T47D (cell line): ENCODE measurements at regions not wholly inside any gene's neighbourhood (a gene's known extent, or its start where the extent isn't known, plus 50 kb on each side); places are given as distances from the start of the nearest gene placed in this dataset.

Source experiments
- DNase-seq, 2 experiments: peaks; one replicate each; pipeline versions ENCODE4 v3.0.0 to v3.0.0-alpha.2; 2011 to 2012; ENCODE audit warnings: low read depth in 1 of 2, low spot score in 1 of 2
- JUND ChIP-seq: IDR thresholded peaks from 2 replicates; pipeline ENCODE4 v1.6.1; 2012; ENCODE audit warnings: low read depth
- in situ Hi-C: cut with HindIII; loops from 2 replicates; pipeline ENCODE4 v1.10.0; 2016; ENCODE audit warnings: low sequenced_read_pairs, low pct_unique_long_range_greater_than_20kb

DNA sequence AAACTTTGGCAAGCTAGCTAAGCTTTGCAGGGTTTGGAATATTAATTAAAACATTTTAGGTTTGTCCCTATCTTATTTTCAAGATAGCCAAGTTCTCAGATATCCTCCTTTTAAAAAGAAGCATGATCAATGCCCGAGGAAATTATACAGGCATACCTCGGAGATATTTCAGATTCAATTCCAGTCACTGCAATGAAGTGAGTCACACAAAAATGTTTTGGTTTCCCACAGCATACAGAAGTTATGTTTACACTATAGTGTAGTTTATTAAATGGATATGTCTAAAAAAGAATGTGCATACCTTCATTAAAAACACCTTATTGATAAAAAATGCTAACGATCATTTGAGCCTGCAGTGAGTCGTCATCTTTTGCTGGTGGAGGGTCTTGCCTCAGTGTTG is 382.9 kb upstream of the NPVF start:
- no peak for DNase-seq
- in situ Hi-C loops = no loop called here
- TF ChIP-seq JUND = no peak

GRCh38 chr7:25613912-25614311 is 385.6 kb upstream of the NPVF start:
- no peak for DNase-seq
- in situ Hi-C loops = no loop called here
- no peak for TF ChIP-seq JUND

- no peak for DNase-seq
- TF ChIP-seq JUND = no peak
- in situ Hi-C loops = no loop called here
Measured at GRCh38 chr7:25614415-25614814, 386.1 kb upstream of the NPVF start.

DNA sequence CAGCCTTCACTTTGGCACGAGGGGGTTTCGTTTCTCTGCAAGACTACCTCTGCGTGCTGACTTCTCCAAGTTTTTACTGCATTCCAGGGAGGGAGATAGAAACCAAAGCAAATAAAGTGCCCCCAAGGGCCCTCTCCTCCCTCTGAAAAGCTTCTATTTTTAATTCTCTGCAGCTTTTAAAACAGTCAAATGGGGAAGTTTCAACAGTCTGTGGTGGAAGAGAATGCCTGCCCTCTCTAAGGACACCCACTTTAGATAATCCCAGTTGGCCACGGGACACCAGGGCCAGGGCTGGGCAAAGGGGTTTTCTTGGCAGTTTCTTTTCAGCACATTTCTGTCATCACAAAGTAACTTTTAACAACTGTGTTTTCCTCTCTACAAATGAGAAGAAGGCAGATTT is 386.7 kb upstream of the NPVF start:
- DNase-seq = no peak
- in situ Hi-C loops = no loop called here
- no peak for TF ChIP-seq JUND

GRCh38 chr7:25615593-25615992 is 387.3 kb upstream of the NPVF start:
- DNase-seq = no peak
- in situ Hi-C loops = no loop called here
- TF ChIP-seq JUND = no peak

GRCh38 chr7:25617214-25617613 is 388.9 kb upstream of the NPVF start:
- no peak for DNase-seq
- in situ Hi-C loops = no loop called here
- TF ChIP-seq JUND = no peak

DNA sequence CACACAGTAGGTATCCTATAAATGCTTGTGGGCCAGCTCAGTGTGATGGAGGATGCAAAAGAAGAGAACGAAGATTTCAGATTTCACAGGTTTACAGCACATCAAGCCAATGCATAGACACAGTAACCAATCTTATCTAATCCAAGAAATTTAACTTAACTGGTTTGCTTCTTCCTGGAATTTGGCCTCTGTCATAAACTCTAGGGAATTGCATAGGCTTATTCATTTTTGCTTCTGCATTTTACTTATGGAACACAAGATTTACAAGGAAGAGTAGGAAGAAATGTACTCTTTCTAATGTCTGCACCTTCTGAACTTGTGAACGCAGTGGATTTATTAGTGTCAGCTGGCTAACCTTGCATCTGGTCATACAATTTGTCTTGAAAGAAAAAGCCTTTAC is 389.4 kb upstream of the NPVF start:
- TF ChIP-seq JUND = no peak
- in situ Hi-C loops = no loop called here
- DNase-seq = no peak

DNA sequence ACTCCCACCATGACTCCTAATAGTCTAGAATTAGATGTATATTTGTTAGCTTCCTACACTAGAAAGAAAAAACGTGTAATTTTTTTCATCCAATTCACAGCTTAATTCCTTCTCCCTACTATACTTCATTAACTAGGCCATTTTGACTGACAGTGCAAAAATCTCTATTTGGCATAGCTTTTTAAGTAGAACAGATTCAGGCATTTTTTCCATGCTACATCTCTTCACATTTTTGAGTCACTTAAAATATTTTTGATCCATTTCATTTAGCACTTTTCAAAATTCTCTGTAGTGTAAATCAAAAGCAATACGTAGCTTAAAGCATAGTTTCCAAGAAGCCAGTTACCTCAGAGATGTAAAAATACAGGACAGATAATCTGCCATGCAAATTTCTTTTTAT is 391.1 kb upstream of the NPVF start:
- in situ Hi-C loops = no loop called here
- DNase-seq = no peak
- no peak for TF ChIP-seq JUND

DNA sequence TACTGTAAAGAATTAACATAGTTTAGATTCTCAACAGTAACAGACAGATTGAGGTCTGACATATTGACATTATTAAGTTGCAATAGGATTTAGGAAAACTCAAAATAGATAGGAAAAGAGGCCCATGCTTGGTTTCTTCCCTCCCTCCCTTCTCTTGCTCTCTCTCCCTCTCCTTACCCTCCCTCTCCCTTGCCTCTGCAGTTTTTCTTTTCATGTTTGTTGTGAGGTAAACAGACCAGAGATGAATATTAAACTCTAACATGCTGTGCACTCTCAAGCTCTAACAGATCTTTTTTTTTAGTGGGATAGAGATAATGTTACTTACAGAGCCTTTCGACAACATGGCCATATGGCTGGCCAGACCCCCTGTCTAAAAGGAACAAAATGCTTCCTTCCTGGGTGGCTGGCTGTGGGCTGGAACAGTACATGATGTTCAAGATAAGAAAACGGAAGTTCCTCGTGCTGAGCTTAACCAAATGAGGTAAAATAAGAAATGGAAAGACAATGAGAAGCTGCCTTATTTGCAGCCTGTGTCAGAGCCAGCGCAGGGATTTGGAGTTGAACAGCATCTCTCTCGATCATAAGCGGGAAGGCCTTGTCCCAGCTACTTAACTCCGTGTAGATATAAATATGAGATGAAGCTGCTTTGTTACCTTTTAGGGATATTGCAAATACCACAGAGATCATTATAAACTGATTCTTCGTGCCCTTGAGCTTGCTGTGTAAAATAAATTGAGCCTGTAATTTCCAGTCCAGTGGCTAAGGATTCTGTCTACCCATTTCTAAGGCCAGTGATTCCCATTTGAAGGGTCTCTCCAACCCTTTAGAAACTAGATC is 391.9 kb upstream of the NPVF start:
- peak in 1 of 2 experiments; percentile 20 for DNase-seq
- TF ChIP-seq JUND = no peak
- in situ Hi-C loops = no loop called here

GRCh38 chr7:25621993-25622392 is 393.7 kb upstream of the NPVF start:
- DNase-seq = no peak
- in situ Hi-C loops = no loop called here
- no peak for TF ChIP-seq JUND

GRCh38 chr7:25622695-25623094 is 394.4 kb upstream of the NPVF start:
- TF ChIP-seq JUND = no peak
- in situ Hi-C loops = no loop called here

DNA sequence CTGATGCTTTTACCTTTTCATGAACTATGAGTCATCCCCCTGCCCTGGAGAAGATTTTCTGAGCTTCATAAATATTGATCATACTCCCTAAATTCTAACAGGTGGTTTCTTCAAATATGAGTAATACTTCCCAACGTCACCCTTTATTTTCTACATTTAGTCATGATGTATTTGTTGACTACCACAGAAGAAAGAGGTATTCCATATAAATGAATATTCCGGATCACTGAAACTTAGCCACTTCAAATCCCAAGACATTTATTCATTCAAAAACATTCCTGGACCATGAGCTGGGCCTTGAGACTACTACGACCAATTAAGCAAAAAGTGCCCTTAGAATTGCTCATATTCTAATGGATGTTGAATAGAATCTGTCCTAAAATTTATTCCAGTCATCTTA is 395.8 kb upstream of the NPVF start:
- no peak for TF ChIP-seq JUND
- in situ Hi-C loops = no loop called here
- no peak for DNase-seq

More at GRCh38 chr7:25622695-25623094, 394.4 kb upstream of the NPVF start:
- no peak for DNase-seq

DNA sequence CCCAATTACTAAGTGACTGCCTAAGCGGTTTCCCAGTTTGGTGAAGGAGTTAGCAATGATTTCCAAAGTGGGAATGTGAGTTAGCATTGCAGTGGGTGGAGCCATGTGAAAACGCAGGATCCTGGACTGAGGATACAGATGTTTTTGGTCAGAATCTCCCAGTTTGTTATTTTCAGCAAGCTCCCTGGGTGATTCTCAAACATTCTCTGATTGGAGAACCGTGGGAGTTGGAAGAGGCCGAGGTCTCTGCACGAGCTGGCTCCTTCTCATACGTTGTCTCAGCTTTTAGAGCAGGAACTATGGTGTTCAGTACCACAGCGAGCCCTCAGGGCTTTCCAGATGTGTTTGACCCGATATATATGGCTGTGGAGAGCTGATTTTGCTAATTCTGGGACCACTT is 396.5 kb upstream of the NPVF start:
- no peak for DNase-seq
- no peak for TF ChIP-seq JUND
- in situ Hi-C loops = no loop called here

DNA sequence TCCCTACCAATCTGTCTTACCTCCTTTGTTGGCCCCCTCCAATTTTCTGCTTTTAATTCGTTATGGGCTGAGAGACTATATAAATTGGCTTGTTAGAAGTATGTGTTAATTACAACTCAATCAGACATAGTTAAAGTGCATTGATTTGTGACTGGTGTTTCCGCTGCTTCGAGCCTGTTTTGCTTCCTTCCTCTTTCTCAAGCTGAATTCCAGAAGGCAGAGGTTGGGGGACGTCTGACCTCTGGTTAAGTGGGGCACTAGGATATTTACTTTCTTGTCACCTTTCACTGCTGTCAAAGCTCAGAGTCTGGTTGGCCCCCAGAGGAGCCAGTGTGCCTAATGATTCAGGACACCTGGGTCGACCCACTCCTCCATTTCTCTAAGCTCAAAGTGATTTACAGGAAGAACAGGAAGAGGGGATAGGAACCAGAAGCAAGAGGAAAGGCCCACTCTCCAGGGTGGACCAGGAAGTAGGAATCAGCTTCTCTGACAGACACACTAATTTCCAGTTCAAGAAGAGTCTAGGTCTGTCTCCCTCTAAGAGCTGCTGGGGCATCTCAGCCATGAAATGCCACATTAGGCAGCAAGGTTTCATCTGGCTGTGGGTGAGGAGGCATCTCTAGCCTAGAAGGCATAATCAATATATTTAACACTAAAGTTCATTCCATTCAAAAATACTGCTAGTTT is 397.2 kb upstream of the NPVF start:
- DNase-seq = no peak
- in situ Hi-C loops = no loop called here
- no peak for TF ChIP-seq JUND
